HG02885 (cell line): ENCODE measurements at regions not wholly inside any gene's neighbourhood (a gene's known extent, or its start where the extent isn't known, plus 50 kb on each side); places are given as distances from the start of the nearest gene placed in this dataset.
"Not testable (repeated sequence)": the region's sequence is repeated elsewhere in the genome, so short reads cannot be mapped to it uniquely, and the experiment has no call there.

Experiments
- ATAC-seq: cut with Tn5 transposase; IDR thresholded peaks from one replicate; pipeline ENCODE4 v1.9.1; 2021; ENCODE audit warnings: mild to moderate bottlenecking; ENCODE audit not compliant: unreplicated experiment, poor library complexity

DNA sequence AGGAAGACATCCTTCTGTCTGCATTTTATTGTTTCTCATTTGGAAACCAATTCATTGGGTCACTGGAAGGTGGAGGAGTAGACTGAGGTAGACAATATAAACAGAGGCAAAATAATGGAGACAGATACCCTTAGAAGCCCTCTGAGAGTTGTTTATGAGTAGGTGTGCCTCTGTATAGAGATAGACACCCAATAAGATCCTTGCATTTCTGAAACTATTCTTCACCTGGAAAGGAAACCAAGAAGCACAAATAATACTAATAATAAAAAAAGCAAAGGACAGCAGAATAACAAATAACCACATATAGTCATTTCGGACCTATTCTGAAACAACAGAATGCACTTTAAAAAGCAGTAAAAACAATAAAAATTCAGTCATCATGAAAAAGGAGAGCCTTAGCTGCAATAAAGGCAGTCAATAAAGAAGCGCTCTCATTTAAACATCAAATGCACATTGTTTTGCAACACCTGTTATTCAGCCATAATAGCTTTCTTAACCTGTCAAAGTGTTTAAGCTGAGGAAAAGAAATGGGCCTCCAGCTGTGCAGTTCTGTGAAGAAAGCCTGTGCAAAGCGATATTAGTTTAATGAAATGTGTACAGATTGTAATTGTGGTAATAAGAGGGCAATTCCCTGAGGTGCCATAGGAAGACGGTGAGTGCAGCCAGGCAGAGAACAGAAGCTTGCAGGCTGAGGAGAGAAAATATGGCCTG lies 904.2 kb downstream of the STPG2 start:
- no peak for ATAC-seq

DNA sequence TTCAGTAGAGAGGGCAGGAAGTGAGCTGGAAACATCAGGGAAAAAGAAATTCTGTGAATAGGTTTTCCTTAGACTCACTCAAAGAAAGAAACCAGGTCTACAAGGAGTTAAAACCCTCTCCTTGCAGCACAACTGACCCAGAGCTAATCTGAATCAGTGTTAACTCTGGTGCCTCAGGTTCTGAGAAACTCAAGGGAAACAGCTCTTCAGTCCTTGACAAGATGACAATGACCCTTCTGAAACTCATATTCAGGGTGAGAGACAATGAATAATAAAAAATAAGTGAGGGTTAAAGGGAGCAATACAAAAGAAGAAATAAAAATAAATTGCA lies 903.6 kb downstream of the STPG2 start:
- ATAC-seq, result no peak

GRCh38 chr4:97252615-97253154 lies 890.6 kb downstream of the STPG2 start:
- ATAC-seq, result no peak

DNA sequence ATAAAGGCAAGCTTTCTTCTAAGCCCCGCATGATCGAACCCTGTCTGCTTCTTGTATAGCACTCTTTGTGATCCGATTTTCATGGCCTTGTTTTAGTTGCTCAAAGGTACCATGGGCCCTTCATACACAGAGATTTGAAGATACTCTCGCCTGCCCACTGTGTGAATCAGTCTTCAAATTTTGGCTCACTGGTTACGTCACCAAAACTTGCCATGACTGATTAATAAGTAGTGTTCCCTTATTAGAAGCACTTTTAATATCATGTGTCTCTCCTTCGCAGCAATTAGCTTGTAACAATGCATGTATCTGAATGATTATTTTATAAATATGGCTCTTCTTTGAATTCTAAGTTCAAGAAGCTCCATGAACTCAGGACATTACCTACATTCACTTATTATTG lies 880.5 kb downstream of the STPG2 start:
- ATAC-seq, result no peak

- no peak for ATAC-seq
Observed at GRCh38 chr4:97270051-97270450, 873.2 kb downstream of the STPG2 start.

- ATAC-seq, result no peak
Observed at GRCh38 chr4:97279391-97279790, 863.9 kb downstream of the STPG2 start.

DNA sequence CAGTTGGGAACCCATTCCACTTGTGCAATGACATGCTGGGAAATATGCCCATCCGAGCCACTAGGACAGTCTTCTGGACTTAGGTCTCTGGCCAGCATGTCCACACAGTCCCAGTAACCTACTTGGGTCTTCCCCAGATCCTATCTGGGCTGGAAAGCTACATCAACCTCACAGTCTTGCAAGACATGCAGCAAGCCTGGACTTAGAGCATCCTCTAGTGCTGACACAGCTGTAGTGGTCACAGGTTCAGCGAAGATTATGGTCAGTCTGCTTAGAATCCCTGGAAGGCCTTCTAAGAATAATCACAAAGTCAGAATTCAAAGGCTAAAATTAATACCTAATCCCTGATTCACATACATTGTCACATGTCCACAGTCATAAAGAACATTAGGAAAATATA lies 842.7 kb downstream of the STPG2 start:
- ATAC-seq, result no peak

DNA sequence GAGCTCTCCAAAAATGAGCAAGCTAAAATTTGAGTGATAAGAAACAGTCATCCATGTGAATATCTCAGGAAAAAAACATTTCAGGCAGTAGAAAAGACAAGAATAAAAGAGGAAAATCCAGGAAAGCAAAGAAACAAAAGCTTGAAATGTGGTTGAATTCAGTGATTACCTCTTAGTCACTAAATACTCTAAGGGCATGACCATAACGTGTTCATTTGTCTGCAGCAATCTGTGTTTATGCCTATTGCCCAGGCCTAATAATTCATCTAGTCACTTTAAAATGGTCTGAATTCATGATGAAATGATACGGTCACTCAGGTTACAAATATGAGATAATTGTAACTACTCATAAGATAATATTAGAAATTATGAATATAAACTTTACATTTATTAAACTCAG lies 837.9 kb downstream of the STPG2 start:
- ATAC-seq, result no peak

GRCh38 chr4:97309121-97309520 lies 834.2 kb downstream of the STPG2 start:
- ATAC-seq, result no peak

DNA sequence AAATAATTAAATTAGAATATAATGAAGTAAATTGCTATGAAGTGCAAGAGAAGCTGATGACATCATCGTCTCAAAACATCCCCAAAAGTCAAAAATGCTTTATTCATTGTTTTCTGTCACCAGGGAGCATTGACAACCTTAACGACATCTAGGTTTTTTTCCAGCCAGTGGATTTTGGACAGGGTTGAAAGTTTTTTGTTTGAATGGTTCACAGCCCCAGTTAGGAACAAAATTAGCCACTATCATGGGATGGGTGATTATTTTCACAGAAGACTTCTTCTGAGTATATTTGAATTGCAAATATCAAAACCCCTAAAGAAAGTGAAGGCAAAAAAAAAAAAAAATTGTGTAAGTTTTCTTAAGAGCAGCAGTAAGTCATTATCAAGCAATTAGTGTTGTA lies 826.1 kb downstream of the STPG2 start:
- no peak for ATAC-seq

- ATAC-seq, result no peak
Observed at GRCh38 chr4:97317671-97318070, 825.6 kb downstream of the STPG2 start.

GRCh38 chr4:97325751-97326150 lies 817.5 kb downstream of the STPG2 start:
- ATAC-seq, result not testable (repeated sequence)

DNA sequence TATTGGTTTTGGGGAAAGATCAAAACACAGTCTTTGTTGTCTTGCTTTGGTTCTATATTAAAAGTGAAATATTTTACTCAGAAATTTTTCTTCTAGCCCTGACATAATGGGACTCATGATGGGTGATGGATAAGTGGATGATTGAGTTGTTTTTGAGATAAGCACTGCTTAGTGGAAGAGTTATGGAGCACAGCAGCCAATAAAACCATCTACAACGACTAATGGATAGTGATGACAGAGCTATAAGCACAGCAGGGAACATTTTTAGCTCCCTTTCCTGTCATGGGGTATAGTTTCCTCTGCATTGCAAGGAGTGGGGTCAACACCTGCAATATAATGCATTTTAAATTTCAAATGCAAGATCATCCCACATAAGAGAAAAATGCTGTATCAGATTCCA lies 812.4 kb downstream of the STPG2 start:
- ATAC-seq, result no peak

- no peak for ATAC-seq
Observed at GRCh38 chr4:97334348-97334747, 808.9 kb downstream of the STPG2 start.

DNA sequence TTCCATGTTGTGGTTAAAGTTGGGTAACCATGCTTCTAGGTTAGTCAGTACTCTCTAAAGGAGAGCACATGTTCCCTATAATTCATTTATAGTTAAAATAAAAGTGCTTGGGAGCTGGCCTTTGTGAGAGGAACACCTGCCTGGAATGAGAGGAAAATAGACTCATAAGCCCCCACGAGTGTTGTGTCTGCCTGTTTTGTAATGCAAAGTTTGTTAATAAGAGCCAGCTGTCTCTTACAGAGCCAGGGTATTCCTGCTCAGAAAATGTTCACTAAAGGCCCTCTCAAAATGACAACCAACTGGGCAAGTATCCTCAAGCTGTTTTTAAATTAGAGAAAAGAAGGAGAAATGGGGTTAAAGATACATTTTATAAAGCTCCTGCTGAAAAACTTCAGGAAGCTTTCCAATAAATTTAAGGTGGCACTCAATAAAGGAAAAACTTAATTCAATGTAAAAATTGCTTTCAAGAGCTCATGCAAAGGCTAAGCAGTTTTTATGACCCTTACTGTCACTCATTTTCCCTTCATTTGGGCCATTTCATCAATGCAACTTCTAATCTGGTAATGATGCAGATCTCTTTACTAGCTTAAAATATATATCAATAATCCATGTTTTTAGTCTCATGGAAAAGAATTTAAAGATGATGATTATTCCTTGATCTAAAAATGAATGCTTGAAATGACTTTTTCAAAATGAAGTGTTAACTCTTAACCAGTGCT lies 793.6 kb downstream of the STPG2 start:
- ATAC-seq, result no peak

- ATAC-seq, result no peak
Observed at GRCh38 chr4:97353876-97354275, 789.4 kb downstream of the STPG2 start.

- ATAC-seq, result no peak
Observed at GRCh38 chr4:97359826-97360225, 783.5 kb downstream of the STPG2 start.

- ATAC-seq, result no peak
Observed at GRCh38 chr4:97360733-97361132, 782.5 kb downstream of the STPG2 start.

DNA sequence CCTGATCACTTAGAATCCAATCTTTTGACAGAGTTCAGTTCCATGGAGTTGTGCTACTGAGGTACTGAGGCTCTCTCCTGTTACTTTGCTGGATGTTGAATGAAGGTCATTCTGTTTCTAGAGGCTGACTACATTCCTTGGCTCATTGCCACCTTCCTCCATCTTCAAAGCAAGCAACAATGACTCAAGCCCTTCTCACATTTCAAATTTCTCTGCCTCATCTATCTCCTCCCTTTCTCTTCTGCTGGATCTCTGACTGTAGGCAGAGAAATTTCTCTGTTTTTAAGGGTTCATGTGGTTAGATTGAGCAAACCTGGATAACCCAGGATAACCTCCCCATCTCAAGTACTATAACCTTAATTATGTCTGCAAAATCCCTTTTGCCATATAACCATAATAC lies 775.4 kb downstream of the STPG2 start:
- no peak for ATAC-seq

- no peak for ATAC-seq
Observed at GRCh38 chr4:97370568-97370967, 772.7 kb downstream of the STPG2 start.

- ATAC-seq, result no peak
Observed at GRCh38 chr4:97374526-97374925, 768.8 kb downstream of the STPG2 start.

DNA sequence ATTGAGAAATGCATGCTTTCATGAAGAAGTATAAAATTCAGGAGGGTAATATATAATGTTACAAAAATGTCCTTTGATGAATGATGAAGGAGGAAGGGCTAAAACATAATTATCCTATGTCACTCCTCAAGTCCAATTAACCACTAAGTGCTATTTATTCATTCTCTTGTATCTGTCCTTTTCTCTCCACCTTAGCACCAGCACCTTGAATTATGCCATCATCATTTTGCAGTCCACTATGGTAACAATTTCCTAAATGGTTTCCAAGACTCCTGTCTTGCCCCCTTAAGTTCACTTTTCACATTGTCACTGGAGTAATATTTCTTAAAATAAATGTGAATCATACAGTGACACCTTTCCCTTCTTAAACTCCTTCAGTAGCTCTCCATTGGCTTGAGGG lies 756.3 kb downstream of the STPG2 start:
- no peak for ATAC-seq
